GM12891 (cell line): ENCODE measurements at regions not wholly inside any gene's neighbourhood (a gene's known extent, or its start where the extent isn't known, plus 50 kb on each side); places are given as distances from the start of the nearest gene placed in this dataset.
"Not testable (repeated sequence)": the region's sequence is repeated elsewhere in the genome, so short reads cannot be mapped to it uniquely, and the experiment has no call there.

ENCODE experiments used
- POLR2A ChIP-seq: IDR thresholded peaks from 2 replicates; pipeline ENCODE4 v1.6.1; 2011; ENCODE audit warnings: low read depth, low read length, control low read depth
- POLR2AphosphoS5 ChIP-seq: IDR thresholded peaks from 2 replicates; pipeline ENCODE4 v1.6.1; 2011; ENCODE audit warnings: low read depth, low read length, control low read depth

- not testable (repeated sequence) for TF ChIP-seq POLR2A, POLR2AphosphoS5
Observed at GRCh38 chr1:157351800-157352199, 200.5 kb downstream of the FCRL5 start.
